ENCODE measurements at regions not wholly inside any gene's neighbourhood (a gene's known extent, or its start where the extent isn't known, plus 50 kb on each side); places are given as distances from the start of the nearest gene placed in this dataset.
A peak's percentile ranks its signal among the peaks of the same experiment; 100 is the strongest.

GRCh38 chr11:38060920-38061319 is 1462.9 kb upstream of the RAG2 start:
- Histone ChIP-seq H3K27ac (no peak overlapping the region), H3K4me1 (ENCODE audit: low read depth) (no peaks in the 10 kb centered on the region), H3K27me3 (no peaks in the 10 kb centered on the region), H3K36me3 (no peaks in the 10 kb centered on the region), H3K4me3 (no peak overlapping the region), H3K9me3 (ENCODE audit: low read depth) (no peaks in the 10 kb centered on the region)
- no peak for DNase-seq (ENCODE audit: low read depth in 1 of 2, low spot score in 1 of 2)
- no peak for TF ChIP-seq CTCF (IDR thresholded peaks at IDR 0.05; ENCODE audit: low read depth, low read length)

GRCh38 chr11:38060136-38060535 is 1462.1 kb upstream of the RAG2 start:
- H3K27me3 ChIP-seq, result no peaks in the 10 kb centered on the region
- no peak for TF ChIP-seq CTCF (IDR thresholded peaks at IDR 0.05; ENCODE audit: low read depth, low read length)
- H3K36me3 ChIP-seq, result no peaks in the 10 kb centered on the region
- H3K4me3 ChIP-seq, result no peak overlapping the region
- no peak overlapping the region for H3K27ac ChIP-seq
- H3K4me1 ChIP-seq (ENCODE audit: low read depth), result no peaks in the 10 kb centered on the region
- peak in 1 of 2 donors; percentile 32 for DNase-seq (ENCODE audit: low read depth in 1 of 2, low spot score in 1 of 2)
- H3K9me3 ChIP-seq (ENCODE audit: low read depth), result no peaks in the 10 kb centered on the region

GRCh38 chr11:38046571-38047135 is 1448.6 kb upstream of the RAG2 start:
- Histone ChIP-seq H3K4me3 (no peak overlapping the region), H3K4me1 (ENCODE audit: low read depth) (no peaks in the 10 kb centered on the region), H3K27me3 (no peaks in the 10 kb centered on the region), H3K36me3 (no peaks in the 10 kb centered on the region), H3K9me3 (ENCODE audit: low read depth) (no peaks in the 10 kb centered on the region), H3K27ac (no peak overlapping the region)
- TF ChIP-seq CTCF (IDR thresholded peaks at IDR 0.05; ENCODE audit: low read depth, low read length), result no peak
- no peak for DNase-seq (ENCODE audit: low read depth in 1 of 2, low spot score in 1 of 2)

GRCh38 chr11:38043060-38043459 is 1445.0 kb upstream of the RAG2 start:
- Histone ChIP-seq H3K27ac (no peak overlapping the region), H3K9me3 (ENCODE audit: low read depth) (no peaks in the 10 kb centered on the region), H3K4me1 (ENCODE audit: low read depth) (no peaks in the 10 kb centered on the region), H3K4me3 (no peak overlapping the region), H3K27me3 (no peaks in the 10 kb centered on the region), H3K36me3 (no peaks in the 10 kb centered on the region)
- DNase-seq (ENCODE audit: low read depth in 1 of 2, low spot score in 1 of 2), result no peak
- TF ChIP-seq CTCF (IDR thresholded peaks at IDR 0.05; ENCODE audit: low read depth, low read length), result no peak

- Histone ChIP-seq H3K27me3 (no peaks in the 10 kb centered on the region), H3K4me3 (no peak overlapping the region), H3K27ac (no peak overlapping the region), H3K36me3 (no peaks in the 10 kb centered on the region), H3K9me3 (ENCODE audit: low read depth) (no peaks in the 10 kb centered on the region), H3K4me1 (ENCODE audit: low read depth) (no peaks in the 10 kb centered on the region)
- no peak for TF ChIP-seq CTCF (IDR thresholded peaks at IDR 0.05; ENCODE audit: low read depth, low read length)
- no peak for DNase-seq (ENCODE audit: low read depth in 1 of 2, low spot score in 1 of 2)
Observed at GRCh38 chr11:38038777-38039176, 1440.7 kb upstream of the RAG2 start.
